KBM-7 (cell line): ENCODE measurements at regions not wholly inside any gene's neighbourhood (a gene's known extent, or its start where the extent isn't known, plus 50 kb on each side); places are given as distances from the start of the nearest gene placed in this dataset.
"Not testable (repeated sequence)": the region's sequence is repeated elsewhere in the genome, so short reads cannot be mapped to it uniquely, and the experiment has no call there.

ENCODE experiments used
- DNase-seq: peaks from one replicate; pipeline ENCODE4 v3.0.0-alpha.2; 2015
- in situ Hi-C: fragments of 300-500 bp; cut with MboI; formaldehyde crosslinking; loops from 2 replicates; pipeline ENCODE4 v1.14.3; 2020; ENCODE audit warnings: low sequenced_read_pairs, low pct_unique_long_range_greater_than_20kb, mixed read lengths

DNA sequence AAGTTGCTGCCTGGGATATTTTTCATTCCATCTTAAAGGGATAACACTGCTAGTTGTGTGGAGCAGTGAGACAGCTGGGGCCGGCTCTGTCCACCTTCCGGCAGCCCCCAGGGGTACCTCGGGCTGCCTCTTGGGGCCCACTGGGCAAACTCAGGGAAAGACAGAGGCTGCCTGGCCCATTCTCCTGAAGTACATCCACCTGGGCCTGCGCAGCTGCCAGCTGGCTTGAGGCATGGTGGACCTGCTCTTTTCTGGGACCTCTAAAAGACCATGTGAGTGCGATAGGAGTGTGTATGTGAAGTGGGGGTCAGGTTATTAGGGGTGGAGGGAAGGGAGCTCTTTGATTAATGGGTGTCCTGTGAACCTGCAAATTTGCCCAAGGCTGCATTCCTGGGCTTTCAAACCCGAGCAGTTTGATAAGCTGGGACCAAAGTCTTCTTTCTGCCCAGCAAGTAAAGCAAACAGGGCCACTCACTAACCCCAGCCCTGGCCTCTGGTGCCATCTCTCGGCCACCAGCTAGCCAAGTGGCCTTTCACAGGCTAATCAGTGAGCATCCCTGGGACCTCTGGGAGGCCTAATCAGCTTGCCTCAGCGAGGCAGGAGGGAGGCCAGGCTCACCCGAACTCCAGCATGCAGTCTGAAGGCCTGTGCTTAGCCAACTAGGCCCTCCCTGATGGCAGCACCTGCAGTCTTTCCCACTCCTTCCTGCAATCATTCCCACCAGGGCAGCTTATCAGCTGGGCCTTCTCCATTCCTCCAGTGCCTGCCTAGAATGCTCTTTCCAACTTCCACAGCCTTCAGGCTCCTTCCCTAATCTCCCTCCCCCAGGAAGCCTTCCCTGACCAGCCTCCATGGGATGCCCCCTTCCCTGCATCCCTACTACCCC lies 954.7 kb upstream of the ZNF722 start:
- DNase-seq = no peak
- in situ Hi-C loops = no loop called here

DNA sequence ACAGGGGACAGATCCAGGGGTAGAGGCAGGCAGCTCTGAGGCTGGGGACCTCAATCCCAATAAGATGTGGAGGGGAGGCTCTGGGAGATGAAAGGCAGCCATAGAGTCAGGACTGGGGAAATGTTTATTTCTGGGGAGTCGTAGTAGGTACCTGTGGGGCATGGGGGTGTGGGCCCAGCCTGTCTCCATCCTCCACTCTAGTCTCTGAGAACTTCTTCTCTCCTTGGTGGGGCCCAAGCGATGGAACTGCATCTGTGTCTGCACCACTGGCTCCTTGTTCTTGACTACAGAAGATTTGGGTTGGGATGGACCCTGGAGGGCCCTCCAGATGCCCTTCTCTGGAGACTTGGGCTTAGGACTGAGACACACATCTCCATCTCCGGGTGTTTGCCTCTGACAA lies 953.9 kb upstream of the ZNF722 start:
- DNase-seq = no peak
- in situ Hi-C loops = no loop called here

DNA sequence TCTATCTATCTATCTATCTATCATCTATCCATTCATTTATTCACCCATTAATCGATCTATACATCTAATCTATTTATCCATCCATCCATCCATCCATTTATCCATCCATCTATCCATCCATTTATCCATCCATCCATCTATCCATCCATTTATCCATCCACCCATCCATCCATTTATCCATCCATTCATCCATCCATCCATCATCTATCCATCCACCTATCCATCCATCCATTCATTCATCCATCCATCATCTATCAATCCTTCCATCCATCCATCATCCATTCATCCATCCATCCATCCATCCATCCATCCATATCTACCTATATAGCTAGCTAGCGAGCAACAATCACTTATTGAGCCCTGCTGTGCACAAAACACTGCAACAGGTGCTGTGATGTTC lies 953.1 kb upstream of the ZNF722 start:
- DNase-seq = no peak
- in situ Hi-C loops = no loop called here

DNA sequence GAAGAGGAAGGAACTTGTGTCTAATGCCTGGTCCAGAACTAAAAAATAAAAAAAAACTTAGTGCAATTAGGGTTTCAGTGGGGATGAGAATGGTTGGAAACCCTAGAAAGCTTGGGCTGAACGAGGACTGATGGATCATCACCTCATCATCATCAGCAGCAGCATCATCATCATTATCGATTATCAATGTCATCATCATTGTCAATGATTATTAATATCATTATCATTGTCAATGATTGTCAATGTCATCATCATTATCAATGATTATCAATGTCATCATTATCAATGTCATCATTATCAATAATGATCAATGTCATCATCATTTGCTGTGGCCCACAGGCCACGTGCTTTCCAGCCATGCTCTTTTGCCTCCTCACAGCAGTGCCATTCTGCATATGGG lies 952.0 kb upstream of the ZNF722 start:
- DNase-seq = no peak
- in situ Hi-C loops = no loop called here

DNA sequence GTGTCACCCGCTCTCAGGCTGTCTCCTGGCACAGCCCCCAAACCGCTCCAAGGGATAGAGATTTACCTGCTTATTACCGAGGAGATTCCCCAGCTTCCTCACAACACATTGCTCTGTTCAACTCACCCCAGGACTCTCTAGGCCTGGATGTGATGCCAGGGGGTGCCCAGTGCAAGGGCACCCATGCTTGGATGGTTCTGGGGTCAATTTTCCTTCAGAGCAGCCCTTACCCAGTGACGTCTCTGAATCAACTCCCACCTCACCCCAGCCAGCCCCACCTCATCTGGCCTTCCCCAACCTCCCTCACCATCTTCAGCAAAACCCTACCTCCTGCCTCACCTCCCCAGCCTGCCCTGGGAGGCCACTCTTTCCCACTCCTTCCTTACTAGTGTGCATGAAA lies 951.6 kb upstream of the ZNF722 start:
- no peak for DNase-seq
- in situ Hi-C loops = no loop called here

DNA sequence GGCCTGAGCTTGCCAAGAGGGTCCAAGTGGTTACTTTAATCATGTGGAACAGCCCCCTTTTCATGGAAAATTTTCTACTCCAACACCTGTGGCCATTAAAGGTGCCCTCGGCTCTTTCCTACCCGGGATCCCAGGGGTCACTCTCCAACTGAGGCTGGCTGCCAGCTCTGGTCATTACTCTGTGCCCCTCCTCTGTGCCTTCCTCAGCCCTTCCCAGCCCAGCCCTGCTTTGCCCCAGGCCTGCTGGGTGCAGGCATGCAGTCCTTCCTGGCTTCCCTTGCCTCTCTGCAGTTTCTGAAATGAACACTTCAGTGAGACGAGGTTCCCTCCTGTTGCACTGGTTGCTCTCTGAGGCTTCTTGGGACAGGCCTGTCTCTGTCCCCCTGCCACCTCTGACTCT lies 951.1 kb upstream of the ZNF722 start:
- in situ Hi-C loops = no loop called here
- DNase-seq = no peak

DNA sequence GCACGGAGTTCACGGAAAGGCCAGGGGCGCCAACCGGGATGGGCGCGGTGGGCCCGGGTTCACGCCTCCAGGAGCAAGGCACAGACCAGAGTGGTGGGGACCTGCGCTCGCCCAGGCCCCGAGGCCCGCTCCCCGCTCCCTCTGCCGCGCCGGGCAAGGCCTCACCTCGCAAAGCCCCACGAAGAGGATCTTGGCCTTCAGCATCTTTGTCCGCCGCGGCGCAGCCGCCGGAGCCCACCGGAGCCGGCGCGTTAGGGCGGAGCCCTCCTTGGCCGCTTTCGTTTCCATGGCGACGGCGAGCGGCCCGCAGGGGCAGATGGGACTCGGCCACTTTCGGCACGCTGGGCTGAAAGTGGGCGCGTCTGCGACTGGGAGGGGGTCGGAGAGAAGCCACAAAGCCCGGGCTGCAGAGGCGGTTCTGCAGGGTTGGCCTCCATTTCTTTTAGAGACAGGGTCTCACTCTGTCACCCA lies 944.4 kb upstream of the ZNF722 start:
- DNase-seq = no peak

DNA sequence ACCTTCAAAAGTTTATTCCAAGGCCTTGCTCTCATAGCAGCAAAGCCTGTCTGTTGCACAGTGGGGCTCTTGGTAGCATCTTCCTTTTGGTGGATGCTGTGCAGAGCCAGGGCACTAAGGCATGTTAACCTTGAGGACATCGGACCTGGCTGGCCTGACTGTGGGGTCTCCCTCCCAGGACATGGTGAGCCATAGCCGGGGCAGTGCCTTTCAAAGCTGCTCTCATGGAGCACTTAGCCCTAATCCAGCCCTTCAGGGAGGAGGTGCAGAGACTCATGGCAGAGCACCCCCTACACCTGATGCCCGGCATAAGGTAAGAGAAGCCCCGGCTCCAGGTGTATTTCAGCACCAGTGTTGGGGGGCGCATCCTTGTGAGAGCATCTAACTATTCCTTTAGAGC lies 941.4 kb upstream of the ZNF722 start:
- DNase-seq = no peak
- in situ Hi-C loops = no loop called here

More for the DNA sequence above, 944.4 kb upstream of the ZNF722 start:
- in situ Hi-C loops = no loop called here

DNA sequence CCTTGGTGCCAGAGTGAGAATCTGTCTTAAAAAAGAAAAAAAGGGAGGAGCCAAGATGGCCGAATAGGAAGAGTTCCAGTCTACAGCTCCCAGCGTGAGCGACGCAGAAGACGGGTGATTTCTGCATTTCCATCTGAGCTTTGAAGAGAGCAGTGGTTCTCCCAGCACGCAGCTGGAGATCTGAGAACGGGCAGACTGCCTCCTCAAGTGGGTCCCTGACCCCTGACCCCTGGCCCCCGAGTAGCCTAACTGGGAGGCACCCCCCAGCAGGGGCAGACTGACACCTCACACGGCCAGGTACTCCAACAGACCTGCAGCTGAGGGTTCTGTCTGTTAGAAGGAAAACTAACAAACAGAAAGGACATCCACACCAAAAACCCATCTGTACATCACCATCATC lies 937.9 kb upstream of the ZNF722 start:
- in situ Hi-C loops, DNase-seq: not testable (repeated sequence)

DNA sequence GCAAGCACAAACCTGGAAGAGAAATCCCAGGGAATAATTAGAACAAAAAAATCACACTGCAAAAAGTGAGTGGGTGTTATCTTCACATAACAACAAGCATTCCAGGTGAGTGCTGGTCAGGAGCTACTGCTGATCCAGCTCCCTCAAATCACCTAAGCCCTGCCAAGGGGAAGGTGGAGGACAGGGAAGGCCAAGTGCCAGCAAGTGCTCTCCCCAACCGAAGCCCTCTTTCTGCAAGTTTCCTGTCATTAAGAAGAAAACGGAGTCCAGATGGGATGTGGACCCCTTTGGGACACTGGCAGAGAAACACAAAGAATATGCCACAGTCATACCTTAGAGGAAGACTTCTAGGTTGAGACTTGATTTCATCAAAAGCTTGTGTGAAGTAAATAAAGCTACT lies 933.0 kb upstream of the ZNF722 start:
- in situ Hi-C loops = no loop called here
- DNase-seq = no peak

DNA sequence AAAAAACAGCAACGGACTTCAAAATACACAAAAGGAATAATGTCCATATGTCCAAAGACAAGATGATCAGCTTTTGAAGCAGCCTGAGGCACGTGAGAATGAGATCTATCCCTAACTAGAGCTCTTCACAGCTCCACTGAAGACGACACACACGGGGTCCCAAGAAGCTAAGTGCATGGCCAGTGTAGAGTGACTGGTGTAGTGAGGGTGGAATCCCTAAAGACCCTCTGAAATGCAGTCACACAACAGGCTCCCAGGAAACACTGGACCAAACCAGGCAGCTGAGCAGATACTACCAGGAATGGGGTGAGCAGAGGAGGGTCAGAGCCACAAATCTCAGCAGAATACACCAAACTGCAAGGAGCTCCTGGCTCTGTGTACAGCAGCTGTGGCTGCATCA lies 932.4 kb upstream of the ZNF722 start:
- in situ Hi-C loops, DNase-seq: not testable (repeated sequence)

DNA sequence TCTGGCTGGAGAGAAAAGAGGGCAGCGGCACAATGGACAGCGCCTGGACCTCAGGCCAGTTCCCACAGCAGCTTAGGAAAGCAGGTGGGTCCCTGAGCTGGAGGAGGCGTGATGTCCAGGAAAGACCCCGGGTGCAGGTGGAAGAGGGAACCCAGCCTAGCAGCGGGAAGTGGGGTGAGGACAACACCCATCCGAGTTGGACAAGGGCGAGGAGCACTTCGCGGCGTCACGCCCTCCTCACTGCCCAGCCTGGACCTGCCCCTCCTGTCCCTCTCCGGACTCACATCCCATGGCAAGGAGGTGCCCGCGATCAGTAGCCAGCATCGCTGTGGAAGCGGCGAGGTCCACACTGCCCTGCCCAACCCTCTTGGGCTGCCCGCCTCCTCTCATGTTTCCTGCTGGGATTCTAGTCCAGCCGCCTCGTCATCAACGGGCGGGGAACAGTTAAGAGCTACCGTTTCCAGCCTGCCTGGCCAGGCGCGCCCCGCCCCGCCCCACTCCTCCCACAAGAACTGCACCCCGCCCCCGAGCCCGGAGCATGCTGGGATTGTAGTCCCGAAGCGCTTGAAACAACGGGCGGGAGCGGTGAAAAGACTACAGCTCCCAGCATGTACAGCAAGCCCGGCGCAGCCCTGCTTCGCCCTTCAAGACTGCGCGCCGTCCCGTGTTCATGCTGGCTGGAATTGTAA lies 930.6 kb upstream of the ZNF722 start:
- in situ Hi-C loops = no loop called here
- no peak for DNase-seq

DNA sequence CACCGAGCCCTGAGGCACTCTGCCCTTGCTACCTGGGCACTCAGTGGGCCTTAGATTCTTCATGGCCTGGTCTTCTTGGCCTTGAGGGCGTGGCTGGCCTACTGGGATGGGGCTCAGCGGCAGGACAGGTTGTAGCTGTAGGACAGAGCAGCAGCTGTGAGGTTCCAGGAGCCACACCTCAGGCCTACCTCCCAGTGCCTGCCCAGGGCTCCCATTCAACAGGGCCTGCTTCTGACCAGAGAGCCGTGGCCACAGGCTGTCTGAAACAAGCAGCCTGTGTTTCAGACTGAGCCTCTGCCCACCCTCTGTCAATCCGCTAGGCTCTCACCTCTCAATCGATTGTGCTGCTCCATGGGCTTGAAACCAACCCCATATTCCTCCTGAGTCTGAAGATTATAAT lies 928.0 kb upstream of the ZNF722 start:
- in situ Hi-C loops = no loop called here
- no peak for DNase-seq

DNA sequence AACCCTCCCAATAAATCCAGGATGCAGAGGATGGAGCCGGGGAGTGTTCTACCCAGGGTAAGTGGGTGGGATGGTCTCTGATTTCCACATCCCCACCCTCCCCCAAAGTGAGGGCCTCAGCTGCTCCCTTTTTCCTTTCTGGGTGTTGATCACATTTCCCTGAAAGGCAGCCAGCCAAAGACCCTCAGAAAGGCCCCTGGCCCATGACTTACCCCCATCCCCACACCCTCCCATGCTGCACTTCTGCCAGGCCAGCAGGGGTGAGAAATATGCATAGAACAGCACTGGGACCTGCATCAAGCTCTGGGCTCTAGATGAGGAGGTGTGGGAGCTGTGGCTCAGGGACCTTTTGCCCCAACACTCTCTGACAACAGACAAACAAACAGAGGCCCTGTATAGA lies 927.3 kb upstream of the ZNF722 start:
- DNase-seq = no peak
- in situ Hi-C loops = no loop called here

DNA sequence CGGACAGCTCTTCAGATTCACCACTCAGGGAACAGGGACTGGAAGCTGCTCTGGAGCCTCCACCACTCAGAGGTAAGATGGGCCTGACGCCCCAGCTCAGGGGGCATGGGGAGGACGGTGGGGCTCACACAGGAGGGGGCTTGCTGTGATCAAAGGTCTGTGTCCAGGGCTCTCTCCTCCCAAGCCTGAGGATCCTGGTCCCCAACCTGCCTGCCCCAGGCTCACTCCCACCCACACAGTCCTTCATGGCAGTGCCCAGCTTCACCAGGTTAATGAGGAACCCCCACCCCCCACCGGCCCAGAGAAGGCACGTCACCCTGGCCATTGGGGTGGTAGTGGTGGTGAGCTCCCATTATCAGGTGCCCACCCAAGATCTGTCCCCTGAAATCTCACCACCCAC lies 926.7 kb upstream of the ZNF722 start:
- DNase-seq = no peak
- in situ Hi-C loops = no loop called here

DNA sequence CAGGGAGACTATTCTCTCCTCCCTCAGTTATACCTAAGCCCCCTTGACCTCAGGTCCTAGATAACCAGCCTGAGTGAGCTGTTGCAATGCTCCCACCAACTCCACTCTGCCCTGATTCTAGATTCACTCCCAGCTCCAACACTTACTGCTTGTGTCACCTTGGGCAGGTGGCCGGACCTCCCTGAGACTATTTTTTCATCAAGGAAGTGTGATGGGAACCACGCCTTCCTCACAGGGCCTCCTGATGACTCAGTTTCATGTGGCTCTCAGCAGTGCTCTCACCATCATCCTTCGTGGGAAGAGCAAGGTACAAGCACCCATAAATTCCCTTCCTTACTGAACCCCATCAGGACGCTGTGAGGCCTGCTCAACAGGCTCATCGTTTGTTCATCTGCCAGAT lies 925.8 kb upstream of the ZNF722 start:
- in situ Hi-C loops = no loop called here
- DNase-seq = no peak

DNA sequence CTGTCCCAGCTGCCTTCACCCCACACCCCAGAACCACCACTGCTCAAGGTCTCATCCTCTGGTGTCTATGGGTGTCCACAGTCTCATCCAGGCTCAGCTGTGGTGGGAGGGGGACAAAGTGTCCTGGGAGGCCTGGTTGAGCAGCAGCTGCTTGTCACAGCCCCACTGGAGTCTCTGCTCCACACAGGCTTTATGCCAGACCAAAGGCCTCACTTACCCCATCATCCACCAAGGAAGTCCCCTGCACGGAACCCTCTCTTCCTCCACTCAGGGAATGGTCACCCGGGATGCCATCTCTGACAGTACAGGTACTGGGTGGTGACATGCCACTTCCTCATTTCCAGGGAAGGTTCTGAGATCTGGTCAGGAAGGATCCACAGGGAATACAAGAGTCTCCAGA lies 925.4 kb upstream of the ZNF722 start:
- in situ Hi-C loops = no loop called here
- DNase-seq = no peak

DNA sequence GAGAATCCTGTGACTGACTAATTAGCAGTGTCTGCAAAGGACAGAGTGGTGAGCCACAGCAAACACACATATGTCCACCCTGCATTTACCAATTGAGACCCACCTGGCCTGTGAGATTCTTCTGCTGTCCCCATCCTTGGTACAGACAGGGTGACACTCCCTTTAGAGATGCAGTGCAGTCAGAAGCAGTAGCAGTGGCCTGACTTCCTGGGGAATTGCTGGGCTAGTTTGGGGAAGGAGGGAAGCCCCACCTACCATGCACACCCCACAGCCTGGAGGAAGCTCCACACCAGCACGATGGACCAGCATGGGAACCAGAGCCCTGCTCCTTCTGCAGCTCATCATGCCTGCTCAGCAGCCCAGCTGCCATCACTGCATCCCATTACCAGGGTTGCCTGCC lies 924.9 kb upstream of the ZNF722 start:
- in situ Hi-C loops = no loop called here
- DNase-seq = no peak

DNA sequence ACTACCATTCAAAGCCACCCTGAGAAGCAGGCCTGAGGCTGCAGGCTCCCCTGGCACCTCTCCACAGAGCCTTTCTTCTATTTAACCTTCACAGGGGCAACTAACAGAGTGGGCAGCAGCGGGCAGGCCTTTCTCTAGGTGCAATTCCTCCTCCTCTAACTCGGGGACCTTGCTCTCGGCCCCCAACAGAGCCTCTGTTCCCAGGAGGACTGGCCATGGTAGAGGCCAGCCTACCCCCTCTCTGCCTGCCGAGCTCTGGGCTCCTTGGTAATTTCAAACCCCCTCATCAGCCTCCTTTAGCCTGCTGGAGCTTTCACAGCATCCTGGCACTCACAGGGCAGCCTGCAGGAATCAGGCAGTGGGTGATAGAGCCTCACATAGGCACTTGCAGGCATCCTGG lies 920.8 kb upstream of the ZNF722 start:
- in situ Hi-C loops = no loop called here
- no peak for DNase-seq

DNA sequence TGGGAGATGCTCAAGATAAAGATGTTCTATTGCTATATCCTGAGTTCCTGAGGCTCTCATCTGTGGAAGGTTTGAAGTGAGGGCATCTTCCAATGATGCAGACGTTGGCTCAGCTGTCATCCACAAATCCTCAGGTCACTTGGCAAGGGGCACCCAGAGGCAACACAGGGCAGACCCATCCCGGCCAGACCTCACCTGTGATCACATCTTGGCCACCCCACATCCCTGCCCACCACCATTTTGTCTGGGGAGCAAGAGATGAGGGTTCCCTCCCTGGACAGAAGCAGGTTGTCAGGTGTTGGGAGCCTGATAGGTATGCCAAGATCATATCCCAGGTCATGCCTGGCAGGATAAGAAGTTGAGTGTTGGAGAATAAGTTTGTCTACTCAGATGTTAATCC lies 918.2 kb upstream of the ZNF722 start:
- in situ Hi-C loops = no loop called here
- no peak for DNase-seq

DNA sequence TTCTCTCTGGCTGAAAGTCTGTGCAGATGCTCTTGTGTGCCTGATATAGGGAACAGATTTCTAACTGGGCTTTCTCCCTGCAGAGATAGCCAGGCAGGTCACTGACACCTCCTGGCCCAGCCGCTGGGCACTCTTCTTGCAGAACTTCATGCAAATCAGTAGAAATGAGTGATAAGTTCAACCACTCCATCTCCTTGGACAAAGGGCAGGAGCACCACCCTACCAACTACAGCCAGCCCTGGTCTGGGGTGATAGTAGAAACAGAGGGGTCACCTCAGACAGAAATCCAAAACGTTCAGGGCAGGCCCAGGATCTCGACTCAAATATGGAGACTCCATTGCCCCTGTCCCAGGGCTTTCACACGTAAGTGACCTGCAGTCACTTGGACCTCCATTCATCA lies 917.8 kb upstream of the ZNF722 start:
- in situ Hi-C loops = no loop called here
- no peak for DNase-seq
